Nephron (organoid): ENCODE measurements at regions not wholly inside any gene's neighbourhood (a gene's known extent, or its start where the extent isn't known, plus 50 kb on each side); places are given as distances from the start of the nearest gene placed in this dataset.
A peak's percentile ranks its signal among the peaks of the same experiment; 100 is the strongest.

Source experiments
- H3K27ac Mint-ChIP-seq, 3 experiments: 2 replicates each; pipeline ENCODE4 v1.8.0; 2020; ENCODE audit warnings: mixed read lengths in 3 of 3, mild to moderate bottlenecking in 2 of 3, moderate library complexity in 1 of 3
- H3K27me3 Mint-ChIP-seq: 2 replicates; pipeline ENCODE4 v1.8.0; 2021; ENCODE audit warnings: low read depth, mild to moderate bottlenecking, moderate library complexity, mixed read lengths
- H3K36me3 Mint-ChIP-seq: 2 replicates; pipeline ENCODE4 v1.8.0; 2020; ENCODE audit warnings: low read depth, mixed read lengths
- H3K4me1 Mint-ChIP-seq: 2 replicates; pipeline ENCODE4 v1.8.0; 2020; ENCODE audit warnings: mixed read lengths
- H3K4me3 Mint-ChIP-seq, 3 experiments: 2 replicates each; pipeline ENCODE4 v1.8.0; 2020; ENCODE audit warnings: mild to moderate bottlenecking in 3 of 3, mixed read lengths in 3 of 3, moderate library complexity in 2 of 3
- H3K9me3 Mint-ChIP-seq: 2 replicates; pipeline ENCODE4 v1.8.0; 2020; ENCODE audit warnings: mixed read lengths
- CTCF ChIP-seq, 3 experiments: fragments of 200-600 bp; sonication (generic); IDR thresholded peaks; one replicate each; pipeline ENCODE4 v1.5.0; 2021; ENCODE audit warnings: antibody characterized with exemption in 3 of 3; ENCODE audit not compliant: unreplicated experiment in 3 of 3

GRCh38 chrX:9131066-9131465 lies 97.1 kb upstream of the FAM9B start:
- Mint-ChIP-seq H3K4me3 (no peak overlapping the region), H3K36me3 (no peaks in the 10 kb centered on the region), H3K4me1 (peaks cover 24% of the 10 kb centered on the region), H3K9me3 (peaks cover 17% of the 10 kb centered on the region), H3K27me3 (no peaks in the 10 kb centered on the region), H3K27ac (no peak overlapping the region)
- no peak for TF ChIP-seq CTCF (IDR thresholded peaks at IDR 0.05; ENCODE audit: unreplicated experiment in 3 of 3)

- TF ChIP-seq CTCF (IDR thresholded peaks at IDR 0.05; ENCODE audit: unreplicated experiment in 3 of 3), result no peak
These were observed 98.2 kb upstream of the FAM9B start for GRCh38 chrX:9132036-9132638.

GRCh38 chrX:9133426-9133825 lies 99.5 kb upstream of the FAM9B start:
- H3K4me3 Mint-ChIP-seq, result no peak overlapping the region
- H3K36me3 Mint-ChIP-seq, result no peaks in the 10 kb centered on the region
- peaks cover 30% of the 10 kb centered on the region for H3K4me1 Mint-ChIP-seq
- TF ChIP-seq CTCF (IDR thresholded peaks at IDR 0.05; ENCODE audit: unreplicated experiment in 3 of 3), result no peak
- H3K27me3 Mint-ChIP-seq, result no peaks in the 10 kb centered on the region
- peaks cover 12% of the 10 kb centered on the region for H3K9me3 Mint-ChIP-seq
- peak overlapping the region in 2 of 3 experiments; percentile 82 to 88 for H3K27ac Mint-ChIP-seq

More at GRCh38 chrX:9132036-9132638, 98.2 kb upstream of the FAM9B start:
- peaks cover 17% of the 10 kb centered on the region for H3K9me3 Mint-ChIP-seq
- no peaks in the 10 kb centered on the region for H3K27me3 Mint-ChIP-seq
- H3K4me3 Mint-ChIP-seq, result no peak overlapping the region
- peaks cover 30% of the 10 kb centered on the region for H3K4me1 Mint-ChIP-seq
- H3K36me3 Mint-ChIP-seq, result no peaks in the 10 kb centered on the region
- H3K27ac Mint-ChIP-seq, result peak overlapping the region in 2 of 3 experiments; percentile 14 to 88

- H3K36me3 Mint-ChIP-seq, result no peaks in the 10 kb centered on the region
These were observed 100.4 kb upstream of the FAM9B start for GRCh38 chrX:9134366-9134765.

GRCh38 chrX:9135901-9136510 lies 102.1 kb upstream of the FAM9B start:
- Mint-ChIP-seq H3K27me3 (no peaks in the 10 kb centered on the region), H3K4me1 (peaks cover 30% of the 10 kb centered on the region), H3K36me3 (no peaks in the 10 kb centered on the region), H3K9me3 (peaks cover 18% of the 10 kb centered on the region), H3K4me3 (no peak overlapping the region), H3K27ac (peak overlapping the region in 2 of 3 experiments; percentile 72 to 92)
- TF ChIP-seq CTCF (IDR thresholded peaks at IDR 0.05; ENCODE audit: unreplicated experiment in 3 of 3), result no peak

More at GRCh38 chrX:9134366-9134765, 100.4 kb upstream of the FAM9B start:
- Mint-ChIP-seq H3K27ac (peak overlapping the region in 2 of 3 experiments; percentile 65 to 88), H3K4me3 (no peak overlapping the region), H3K9me3 (peaks cover 12% of the 10 kb centered on the region), H3K27me3 (no peaks in the 10 kb centered on the region), H3K4me1 (peaks cover 30% of the 10 kb centered on the region)
- TF ChIP-seq CTCF (IDR thresholded peaks at IDR 0.05; ENCODE audit: unreplicated experiment in 3 of 3), result no peak

GRCh38 chrX:9137152-9137551 lies 103.2 kb upstream of the FAM9B start:
- Mint-ChIP-seq H3K9me3 (peaks cover 14% of the 10 kb centered on the region), H3K4me3 (no peak overlapping the region), H3K27me3 (no peaks in the 10 kb centered on the region), H3K4me1 (peaks cover 27% of the 10 kb centered on the region), H3K27ac (peak overlapping the region in 1 of 3 experiments; percentile 92), H3K36me3 (no peaks in the 10 kb centered on the region)
- TF ChIP-seq CTCF (IDR thresholded peaks at IDR 0.05; ENCODE audit: unreplicated experiment in 3 of 3), result no peak
